ENCODE measurements at regions not wholly inside any gene's neighbourhood (a gene's known extent, or its start where the extent isn't known, plus 50 kb on each side); places are given as distances from the start of the nearest gene placed in this dataset.

DNA sequence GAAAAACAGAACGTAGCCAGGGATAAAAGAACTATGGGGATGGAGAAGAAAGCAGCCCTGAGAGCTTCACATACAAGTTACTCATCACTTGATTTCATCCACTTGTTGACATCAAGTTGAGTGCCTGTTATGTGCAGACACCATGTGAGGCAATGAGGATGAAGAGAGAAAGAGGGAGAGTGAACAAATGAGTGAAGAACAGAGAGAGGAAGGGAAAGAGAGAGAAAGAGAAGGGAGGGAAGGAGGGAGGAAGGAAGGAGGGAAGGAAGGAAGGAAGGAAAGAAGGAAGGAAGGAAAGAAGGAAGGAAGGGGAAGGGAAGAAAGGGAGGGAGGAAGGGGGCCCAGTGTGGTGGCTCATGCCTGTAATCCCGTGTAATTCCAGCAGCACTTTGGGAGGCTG is 72.3 kb upstream of the SMAD3 start:
- TF ChIP-seq GATA2 (IDR thresholded peaks at IDR 0.05; ENCODE audit: low read depth, low read length) (no peak), GATA3 (IDR thresholded peaks at IDR 0.05; ENCODE audit: low read depth, low read length) (no peak)
